PC-9 (cell line): ENCODE measurements at regions not wholly inside any gene's neighbourhood (a gene's known extent, or its start where the extent isn't known, plus 50 kb on each side); places are given as distances from the start of the nearest gene placed in this dataset.

Source experiments
- EZH2 ChIP-seq: fragments of 200-600 bp; sonication (generic); IDR thresholded peaks from 2 replicates; pipeline ENCODE4 v1.8.0; 2017; ENCODE audit warnings: antibody characterized with exemption, low read depth
- TF ChIP-seq, protein P1 (sequence below): fragments of 200-600 bp; sonication (generic); conservative IDR thresholded peaks from 2 replicates; pipeline ENCODE4 v1.6.1; 2017; ENCODE audit warnings: mixed run types, antibody characterized with exemption, mild to moderate bottlenecking, moderate library complexity

DNA sequence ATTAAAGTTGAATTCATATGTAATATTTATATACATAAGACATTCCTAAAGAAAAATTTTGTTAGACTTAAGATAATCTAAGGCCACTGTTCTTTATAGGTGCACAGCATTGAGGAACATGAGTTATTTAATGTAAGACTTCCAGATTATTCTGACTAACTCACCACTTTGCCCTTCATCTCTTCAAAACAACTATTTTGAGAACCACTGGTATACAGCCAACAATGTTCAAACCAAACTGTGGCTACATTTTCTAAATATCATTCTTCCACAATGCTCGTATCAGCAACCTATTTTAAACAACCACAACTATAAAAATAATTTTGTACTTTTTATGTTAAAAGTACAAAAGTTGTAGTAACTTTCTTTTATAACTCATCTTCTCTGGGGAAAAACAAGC is 199.8 kb upstream of the ALCAM start:
- TF ChIP-seq, protein P1, sequence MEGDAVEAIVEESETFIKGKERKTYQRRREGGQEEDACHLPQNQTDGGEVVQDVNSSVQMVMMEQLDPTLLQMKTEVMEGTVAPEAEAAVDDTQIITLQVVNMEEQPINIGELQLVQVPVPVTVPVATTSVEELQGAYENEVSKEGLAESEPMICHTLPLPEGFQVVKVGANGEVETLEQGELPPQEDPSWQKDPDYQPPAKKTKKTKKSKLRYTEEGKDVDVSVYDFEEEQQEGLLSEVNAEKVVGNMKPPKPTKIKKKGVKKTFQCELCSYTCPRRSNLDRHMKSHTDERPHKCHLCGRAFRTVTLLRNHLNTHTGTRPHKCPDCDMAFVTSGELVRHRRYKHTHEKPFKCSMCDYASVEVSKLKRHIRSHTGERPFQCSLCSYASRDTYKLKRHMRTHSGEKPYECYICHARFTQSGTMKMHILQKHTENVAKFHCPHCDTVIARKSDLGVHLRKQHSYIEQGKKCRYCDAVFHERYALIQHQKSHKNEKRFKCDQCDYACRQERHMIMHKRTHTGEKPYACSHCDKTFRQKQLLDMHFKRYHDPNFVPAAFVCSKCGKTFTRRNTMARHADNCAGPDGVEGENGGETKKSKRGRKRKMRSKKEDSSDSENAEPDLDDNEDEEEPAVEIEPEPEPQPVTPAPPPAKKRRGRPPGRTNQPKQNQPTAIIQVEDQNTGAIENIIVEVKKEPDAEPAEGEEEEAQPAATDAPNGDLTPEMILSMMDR = no peak
- no peak for TF ChIP-seq EZH2
